HEK293 (cell line): ENCODE measurements at regions not wholly inside any gene's neighbourhood (a gene's known extent, or its start where the extent isn't known, plus 50 kb on each side); places are given as distances from the start of the nearest gene placed in this dataset.

ENCODE experiments used
- CTCF ChIA-PET: fragments of 350-600 bp; formaldehyde crosslinking; extraction: SDS; loops from one replicate; lab custom pipeline; 2021; ENCODE audit warnings: antibody characterized with exemption; lab: Yijun Ruan, JAX
- POLR2A ChIA-PET: fragments of 300-600 bp; formaldehyde crosslinking; extraction: SDS; loops from one replicate; lab custom pipeline; 2020; ENCODE audit warnings: antibody characterized with exemption, inconsistent platforms; lab: Yijun Ruan, JAX
- H3K27ac ChIP-seq: fragments of 200-500 bp; sonication (Bioruptor generic); 2 replicates; pipeline ENCODE4 v1.5.1; 2014; ENCODE audit warnings: low read depth, low read length, control low read depth, inconsistent platforms; ENCODE audit errors: extremely low read depth
- H3K36me3 ChIP-seq, 2 experiments: fragments of 200-500 bp in 1 of 2; sonication (Bioruptor generic) in 1 of 2; 1 replicate in 1 of 2; 2 replicates in 1 of 2; pipeline ENCODE4 v1.5.1; 2014 to 2017; ENCODE audit warnings: inconsistent platforms in 2 of 2, low read length in 2 of 2; ENCODE audit not compliant: control insufficient read depth in 2 of 2, insufficient read depth in 1 of 2
- H3K4me1 ChIP-seq: fragments of 200-500 bp; sonication (Bioruptor generic); 2 replicates; pipeline ENCODE4 v1.5.1; 2014; ENCODE audit warnings: mild to moderate bottlenecking, low read length, inconsistent platforms; ENCODE audit not compliant: control insufficient read depth, insufficient read depth
- H3K4me3 ChIP-seq: 2 replicates; pipeline ENCODE4 v1.5.1; 2011; ENCODE audit warnings: low read depth, mild to moderate bottlenecking, control low read depth, low read length, moderate library complexity
- H3K9me3 ChIP-seq: fragments of 200-500 bp; sonication (Bioruptor generic); 2 replicates; pipeline ENCODE4 v1.5.1; 2014; ENCODE audit warnings: low read depth, low read length, inconsistent platforms; ENCODE audit not compliant: control insufficient read depth, insufficient read depth
- HIC1 ChIP-seq: fragments of 450-650 bp; formaldehyde crosslinking; IDR thresholded peaks from 2 replicates; pipeline ENCODE4 v1.5.1; 2016; ENCODE audit warnings: missing biosample characterization, missing genetic modification characterization
- INSM2 ChIP-seq: fragments of 450-650 bp; formaldehyde crosslinking; IDR thresholded peaks from 2 replicates; pipeline ENCODE4 v1.5.1; 2016; ENCODE audit warnings: missing biosample characterization, missing genetic modification characterization
- PRDM6 ChIP-seq: fragments of 450-650 bp; formaldehyde crosslinking; IDR thresholded peaks from 2 replicates; pipeline ENCODE4 v1.5.1; 2017; ENCODE audit warnings: missing biosample characterization, missing genetic modification characterization
- TSHZ1 ChIP-seq: fragments of 450-650 bp; formaldehyde crosslinking; IDR thresholded peaks from 2 replicates; pipeline ENCODE4 v1.5.1; 2016; ENCODE audit warnings: missing biosample characterization, missing genetic modification characterization, borderline replicate concordance
- WT1 ChIP-seq: fragments of 450-650 bp; formaldehyde crosslinking; IDR thresholded peaks from 2 replicates; pipeline ENCODE4 v1.5.1; 2016; ENCODE audit warnings: missing biosample characterization, missing genetic modification characterization
- ZBTB10 ChIP-seq: fragments of 450-650 bp; formaldehyde crosslinking; IDR thresholded peaks from 2 replicates; pipeline ENCODE4 v1.5.1; 2016; ENCODE audit warnings: missing biosample characterization, missing genetic modification characterization
- ZNF146 ChIP-seq: fragments of 450-650 bp; formaldehyde crosslinking; IDR thresholded peaks from 2 replicates; pipeline ENCODE4 v1.5.1; 2016; ENCODE audit warnings: missing biosample characterization, missing genetic modification characterization
- ZNF404 ChIP-seq: fragments of 450-650 bp; formaldehyde crosslinking; IDR thresholded peaks from 2 replicates; pipeline ENCODE4 v1.5.1; 2017; ENCODE audit warnings: missing biosample characterization, missing genetic modification characterization
- ZNF426 ChIP-seq: fragments of 450-650 bp; formaldehyde crosslinking; IDR thresholded peaks from 2 replicates; pipeline ENCODE4 v1.5.1; 2017; ENCODE audit warnings: missing biosample characterization, missing genetic modification characterization, mild to moderate bottlenecking, inconsistent platforms, moderate library complexity
- ZNF707 ChIP-seq: fragments of 450-650 bp; formaldehyde crosslinking; IDR thresholded peaks from 2 replicates; pipeline ENCODE4 v1.5.1; 2016; ENCODE audit warnings: missing biosample characterization, missing genetic modification characterization
- ZNF747 ChIP-seq: fragments of 450-650 bp; formaldehyde crosslinking; IDR thresholded peaks from 2 replicates; pipeline ENCODE4 v1.5.1; 2016; ENCODE audit warnings: missing biosample characterization, missing genetic modification characterization
- ZNF768 ChIP-seq: fragments of 450-650 bp; formaldehyde crosslinking; IDR thresholded peaks from 2 replicates; pipeline ENCODE4 v1.5.1; 2018; ENCODE audit warnings: missing biosample characterization, mild to moderate bottlenecking, missing genetic modification characterization
- ZSCAN16 ChIP-seq: fragments of 450-650 bp; formaldehyde crosslinking; IDR thresholded peaks from 2 replicates; pipeline ENCODE4 v1.5.1; 2016; ENCODE audit warnings: missing biosample characterization, missing genetic modification characterization
- ZSCAN23 ChIP-seq: fragments of 450-650 bp; formaldehyde crosslinking; IDR thresholded peaks from 2 replicates; pipeline ENCODE4 v1.5.1; 2016; ENCODE audit warnings: missing biosample characterization, missing genetic modification characterization
- TF ChIP-seq, protein P1 (sequence below): fragments of 450-650 bp; formaldehyde crosslinking; IDR thresholded peaks from 2 replicates; pipeline ENCODE4 v1.5.0; 2017; ENCODE audit warnings: missing biosample characterization, missing genetic modification characterization, borderline replicate concordance
- TF ChIP-seq, protein P2 (sequence below): fragments of 450-650 bp; formaldehyde crosslinking; IDR thresholded peaks from 2 replicates; pipeline ENCODE4; 2016; ENCODE audit warnings: missing biosample characterization, missing genetic modification characterization
- TF ChIP-seq, protein P3 (sequence below): fragments of 450-650 bp; formaldehyde crosslinking; IDR thresholded peaks from 2 replicates; pipeline ENCODE4 v1.5.1; 2016; ENCODE audit warnings: missing biosample characterization, missing genetic modification characterization

GRCh38 chr18:41416044-41416443 is 539.0 kb upstream of the PIK3C3 start (continued):
- TF ChIP-seq, protein P1, sequence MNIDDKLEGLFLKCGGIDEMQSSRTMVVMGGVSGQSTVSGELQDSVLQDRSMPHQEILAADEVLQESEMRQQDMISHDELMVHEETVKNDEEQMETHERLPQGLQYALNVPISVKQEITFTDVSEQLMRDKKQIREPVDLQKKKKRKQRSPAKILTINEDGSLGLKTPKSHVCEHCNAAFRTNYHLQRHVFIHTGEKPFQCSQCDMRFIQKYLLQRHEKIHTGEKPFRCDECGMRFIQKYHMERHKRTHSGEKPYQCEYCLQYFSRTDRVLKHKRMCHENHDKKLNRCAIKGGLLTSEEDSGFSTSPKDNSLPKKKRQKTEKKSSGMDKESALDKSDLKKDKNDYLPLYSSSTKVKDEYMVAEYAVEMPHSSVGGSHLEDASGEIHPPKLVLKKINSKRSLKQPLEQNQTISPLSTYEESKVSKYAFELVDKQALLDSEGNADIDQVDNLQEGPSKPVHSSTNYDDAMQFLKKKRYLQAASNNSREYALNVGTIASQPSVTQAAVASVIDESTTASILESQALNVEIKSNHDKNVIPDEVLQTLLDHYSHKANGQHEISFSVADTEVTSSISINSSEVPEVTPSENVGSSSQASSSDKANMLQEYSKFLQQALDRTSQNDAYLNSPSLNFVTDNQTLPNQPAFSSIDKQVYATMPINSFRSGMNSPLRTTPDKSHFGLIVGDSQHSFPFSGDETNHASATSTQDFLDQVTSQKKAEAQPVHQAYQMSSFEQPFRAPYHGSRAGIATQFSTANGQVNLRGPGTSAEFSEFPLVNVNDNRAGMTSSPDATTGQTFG (tag by site-specific recombination): no peak
- TF ChIP-seq ZNF404 (tag by site-specific recombination) (no peak), ZNF707 (tag by site-specific recombination) (no peak), TSHZ1 (tag by site-specific recombination) (no peak), INSM2 (no peak)

DNA sequence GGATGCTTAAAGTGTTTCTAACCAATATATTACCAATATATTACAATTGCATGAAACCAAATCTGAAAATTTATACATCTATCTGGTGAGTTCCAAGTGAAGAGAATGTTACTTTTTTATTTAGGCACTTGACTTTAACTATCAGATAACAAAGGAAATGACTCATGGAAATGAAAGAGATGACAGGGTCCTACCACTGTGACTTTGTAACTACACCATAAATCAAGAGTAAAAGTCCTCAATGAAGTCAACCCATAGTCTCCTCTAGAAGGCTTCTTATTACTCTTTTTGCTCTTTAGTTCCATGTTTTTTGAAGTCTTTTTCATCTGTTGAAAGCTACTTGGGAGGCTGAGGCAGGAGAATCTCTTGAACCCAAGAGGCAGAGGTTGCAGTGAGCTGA is 545.0 kb upstream of the PIK3C3 start:
- POLR2A ChIA-PET: no interaction called here
- no peak for TF ChIP-seq ZNF768 (tag by site-specific recombination)
- TF ChIP-seq PRDM6 (tag by site-specific recombination): no peak
- TF ChIP-seq ZBTB10 (tag by site-specific recombination): no peak
- no peak for TF ChIP-seq ZSCAN16 (tag by site-specific recombination)
- TF ChIP-seq, protein P2, sequence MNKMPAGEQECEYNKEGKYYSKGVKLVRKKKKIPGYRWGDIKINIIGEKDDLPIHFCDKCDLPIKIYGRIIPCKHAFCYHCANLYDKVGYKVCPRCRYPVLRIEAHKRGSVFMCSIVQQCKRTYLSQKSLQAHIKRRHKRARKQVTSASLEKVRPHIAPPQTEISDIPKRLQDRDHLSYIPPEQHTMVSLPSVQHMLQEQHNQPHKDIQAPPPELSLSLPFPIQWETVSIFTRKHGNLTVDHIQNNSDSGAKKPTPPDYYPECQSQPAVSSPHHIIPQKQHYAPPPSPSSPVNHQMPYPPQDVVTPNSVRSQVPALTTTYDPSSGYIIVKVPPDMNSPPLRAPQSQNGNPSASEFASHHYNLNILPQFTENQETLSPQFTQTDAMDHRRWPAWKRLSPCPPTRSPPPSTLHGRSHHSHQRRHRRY (tag by site-specific recombination): no peak
- no peak for TF ChIP-seq ZNF747 (tag by site-specific recombination)
- TF ChIP-seq ZNF146 (tag by site-specific recombination): no peak
- TF ChIP-seq, protein P3, sequence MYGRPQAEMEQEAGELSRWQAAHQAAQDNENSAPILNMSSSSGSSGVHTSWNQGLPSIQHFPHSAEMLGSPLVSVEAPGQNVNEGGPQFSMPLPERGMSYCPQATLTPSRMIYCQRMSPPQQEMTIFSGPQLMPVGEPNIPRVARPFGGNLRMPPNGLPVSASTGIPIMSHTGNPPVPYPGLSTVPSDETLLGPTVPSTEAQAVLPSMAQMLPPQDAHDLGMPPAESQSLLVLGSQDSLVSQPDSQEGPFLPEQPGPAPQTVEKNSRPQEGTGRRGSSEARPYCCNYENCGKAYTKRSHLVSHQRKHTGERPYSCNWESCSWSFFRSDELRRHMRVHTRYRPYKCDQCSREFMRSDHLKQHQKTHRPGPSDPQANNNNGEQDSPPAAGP (tag by site-specific recombination): no peak
- no peak for TF ChIP-seq WT1 (tag by site-specific recombination)
- TF ChIP-seq ZSCAN23: no peak
- TF ChIP-seq HIC1 (tag by site-specific recombination): no peak
- no peak for TF ChIP-seq ZNF426 (tag by site-specific recombination)

More for the DNA sequence above, 545.0 kb upstream of the PIK3C3 start:
- no peak overlapping the region for H3K27ac ChIP-seq
- no peaks in the 10 kb centered on the region for H3K36me3 ChIP-seq
- H3K4me3 ChIP-seq: no peak overlapping the region
- H3K4me1 ChIP-seq: no peaks in the 10 kb centered on the region
- H3K9me3 ChIP-seq: no peaks in the 10 kb centered on the region
- CTCF ChIA-PET: interaction anchor here (0.6 to 1.1 kb wide), 3 partner anchors 18 to 1009 kb away, joined by 3 read pairs; no protein-coding TSS in a partner anchor
